GM12892 (cell line): ENCODE measurements at regions not wholly inside any gene's neighbourhood (a gene's known extent, or its start where the extent isn't known, plus 50 kb on each side); places are given as distances from the start of the nearest gene placed in this dataset.

Source experiments
- DNase-seq: peaks from one replicate; pipeline ENCODE4 v3.0.0; 2011; ENCODE audit not compliant: insufficient read length
- FAIRE-seq: peaks from 2 replicates; lab custom pipeline; 2011; peaks lifted over from hg19 to GRCh38; lab: Jason Lieb, UNC
- POLR2A ChIP-seq: IDR thresholded peaks from 2 replicates; pipeline ENCODE4 v1.6.1; 2011; ENCODE audit warnings: low read depth, low read length, control low read depth
- POLR2AphosphoS5 ChIP-seq: IDR thresholded peaks from 2 replicates; pipeline ENCODE4 v1.6.1; 2011; ENCODE audit warnings: low read depth, low read length, control low read depth
- TAF1 ChIP-seq: IDR thresholded peaks from 2 replicates; pipeline ENCODE4 v1.6.1; 2011; ENCODE audit warnings: low read depth, mild to moderate bottlenecking, control low read depth, low read length, borderline replicate concordance

DNA sequence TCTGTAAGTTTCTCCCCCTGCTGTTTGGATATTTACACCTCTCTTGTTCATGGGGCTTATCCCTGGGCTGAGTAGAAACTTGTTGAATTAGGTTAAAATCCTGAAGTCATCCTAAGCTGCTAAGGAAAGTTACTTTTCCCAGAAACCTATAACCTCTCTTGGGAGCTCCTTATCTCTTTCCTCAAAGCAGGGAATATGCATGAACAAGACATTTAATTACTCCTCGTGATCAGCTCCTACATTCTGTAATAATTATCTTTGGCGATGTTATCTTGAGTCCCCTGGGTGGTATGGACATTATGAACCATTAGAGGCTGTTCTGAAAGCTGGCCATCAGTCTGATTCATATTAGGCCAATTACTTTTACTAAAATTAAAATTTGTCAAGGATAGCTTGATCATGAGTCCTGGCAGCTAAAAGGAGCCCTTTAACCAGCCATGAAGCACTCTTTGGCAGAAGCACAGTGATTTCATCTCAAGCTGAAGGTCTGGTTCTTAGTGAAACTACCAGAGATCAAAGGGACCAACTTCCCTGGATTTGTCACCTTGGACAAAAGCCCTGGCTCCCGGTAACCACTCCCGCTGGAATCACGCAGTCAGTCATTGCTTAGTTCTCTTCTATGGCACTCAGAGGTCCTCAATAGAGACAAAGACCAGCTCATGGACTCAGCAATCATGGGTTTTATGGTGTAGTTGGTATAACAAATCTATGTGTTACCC is 811.8 kb downstream of the UQCRFS1 start:
- FAIRE-seq (no peak), DNase-seq (no peak)
- no peak for TF ChIP-seq POLR2A
- no peak for TF ChIP-seq POLR2AphosphoS5
- TF ChIP-seq TAF1: no peak

DNA sequence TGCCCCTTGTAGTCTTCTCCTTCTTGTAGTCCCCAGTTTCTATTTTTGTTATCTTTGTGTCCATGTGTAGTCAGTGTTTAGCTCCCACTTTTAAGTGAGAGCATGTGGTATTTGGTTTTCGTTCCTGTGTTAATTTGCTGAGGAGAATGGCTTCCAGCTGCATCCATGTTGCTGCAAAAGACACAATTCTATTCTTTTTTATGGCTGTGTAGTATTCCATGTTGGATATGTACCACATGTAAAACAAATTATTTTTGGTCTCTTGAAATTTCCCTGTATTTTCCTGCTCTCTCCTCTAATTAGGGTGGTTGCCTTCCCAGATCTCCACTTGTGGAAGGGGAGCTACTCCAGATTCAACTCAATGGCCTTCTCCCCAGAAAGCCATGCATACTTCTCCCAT is 813.8 kb downstream of the UQCRFS1 start:
- TF ChIP-seq TAF1: no peak
- no peak for TF ChIP-seq POLR2A
- TF ChIP-seq POLR2AphosphoS5: no peak
- DNase-seq: no peak
- FAIRE-seq: no peak

DNA sequence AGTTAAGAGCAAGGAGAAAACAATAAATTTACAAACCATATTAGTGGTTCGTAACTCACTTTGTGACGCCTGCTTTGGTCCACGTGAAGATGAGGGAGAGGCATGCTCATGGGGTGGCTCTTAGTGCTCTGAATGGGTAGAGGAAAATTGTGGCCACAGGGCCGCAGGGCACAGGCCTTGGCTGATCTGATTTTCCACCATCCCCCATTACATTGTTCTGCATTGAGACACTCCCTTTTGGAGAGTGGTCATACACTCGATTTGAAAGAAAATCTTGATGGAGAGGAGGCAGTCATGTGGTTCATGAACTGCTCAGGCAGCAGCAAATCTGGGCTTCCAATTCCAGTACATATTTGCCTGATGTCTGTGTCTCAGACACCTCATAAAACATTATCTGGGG is 815.2 kb downstream of the UQCRFS1 start:
- TF ChIP-seq TAF1 (no peak), POLR2A (no peak), POLR2AphosphoS5 (no peak)
- no peak for DNase-seq
- no peak for FAIRE-seq

DNA sequence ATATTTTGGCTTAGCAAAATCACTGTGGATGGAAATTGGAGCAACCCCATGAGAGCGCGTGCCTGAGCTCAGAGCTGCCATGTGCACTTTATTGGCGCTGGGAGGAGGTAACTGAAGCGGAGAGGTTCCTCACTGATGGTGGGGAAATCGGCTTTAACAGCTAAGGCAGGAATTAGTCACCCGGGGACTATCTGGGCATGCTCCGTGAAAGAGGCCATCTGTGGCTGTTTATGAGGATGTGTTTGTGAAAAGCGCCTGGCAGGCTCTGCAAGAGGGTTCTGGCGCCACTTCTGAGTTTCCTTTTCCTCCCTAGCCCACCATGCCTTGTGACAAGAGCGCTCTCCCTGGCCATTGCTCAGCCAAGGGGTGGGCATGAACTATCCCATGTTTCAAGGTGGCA is 815.6 kb downstream of the UQCRFS1 start:
- TF ChIP-seq POLR2A (no peak), TAF1 (no peak), POLR2AphosphoS5 (no peak)
- no peak for DNase-seq
- FAIRE-seq: no peak

DNA sequence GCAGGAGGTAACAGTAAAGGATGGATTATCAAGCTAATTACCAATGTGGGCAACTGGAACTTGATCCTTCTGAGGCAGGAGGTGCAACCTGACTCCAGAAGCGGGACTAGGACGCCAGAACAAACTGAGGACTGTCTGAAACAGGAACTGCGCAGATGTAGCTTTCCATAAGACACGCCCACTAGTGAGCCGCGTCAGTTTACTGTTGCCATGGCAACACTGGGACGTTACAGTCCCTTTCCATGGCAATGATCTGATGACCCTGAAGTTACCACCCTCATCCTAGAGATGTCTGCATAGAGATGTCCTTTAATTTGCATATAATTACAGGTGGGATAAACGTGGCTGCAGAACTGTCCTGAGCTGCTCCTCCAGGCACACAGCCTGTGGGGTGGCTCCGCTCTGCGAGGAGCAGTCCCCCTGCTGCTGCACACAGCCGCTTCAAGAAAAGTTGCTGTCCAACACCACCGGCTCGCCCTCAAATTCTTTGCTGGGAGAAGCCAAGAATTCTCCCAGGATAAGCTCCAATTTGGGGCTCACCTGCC is 816.6 kb downstream of the UQCRFS1 start:
- no peak for TF ChIP-seq POLR2AphosphoS5
- no peak for TF ChIP-seq POLR2A
- TF ChIP-seq TAF1: no peak
- DNase-seq: no peak
- FAIRE-seq: no peak

DNA sequence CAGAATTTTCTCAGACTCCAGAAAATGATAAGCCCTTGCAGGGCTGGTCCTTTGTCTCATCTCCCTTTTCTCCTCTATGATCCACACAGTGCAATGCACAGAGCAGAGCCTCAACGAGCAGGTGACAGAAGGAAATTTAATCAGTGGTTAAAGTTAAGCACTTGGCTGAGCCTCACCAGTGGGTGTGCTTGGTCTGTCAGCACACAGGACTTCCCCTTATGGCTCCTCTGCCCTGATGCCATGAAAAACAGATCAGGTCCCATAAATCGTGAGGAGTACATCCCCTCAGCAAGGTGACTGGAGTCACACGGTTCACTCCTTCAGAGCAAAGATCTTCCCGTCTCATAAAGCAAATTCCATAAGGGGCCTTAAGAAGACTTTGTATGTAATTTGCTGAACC is 818.2 kb downstream of the UQCRFS1 start:
- TF ChIP-seq POLR2AphosphoS5 (no peak), POLR2A (no peak), TAF1 (no peak)
- DNase-seq: no peak
- FAIRE-seq: no peak

DNA sequence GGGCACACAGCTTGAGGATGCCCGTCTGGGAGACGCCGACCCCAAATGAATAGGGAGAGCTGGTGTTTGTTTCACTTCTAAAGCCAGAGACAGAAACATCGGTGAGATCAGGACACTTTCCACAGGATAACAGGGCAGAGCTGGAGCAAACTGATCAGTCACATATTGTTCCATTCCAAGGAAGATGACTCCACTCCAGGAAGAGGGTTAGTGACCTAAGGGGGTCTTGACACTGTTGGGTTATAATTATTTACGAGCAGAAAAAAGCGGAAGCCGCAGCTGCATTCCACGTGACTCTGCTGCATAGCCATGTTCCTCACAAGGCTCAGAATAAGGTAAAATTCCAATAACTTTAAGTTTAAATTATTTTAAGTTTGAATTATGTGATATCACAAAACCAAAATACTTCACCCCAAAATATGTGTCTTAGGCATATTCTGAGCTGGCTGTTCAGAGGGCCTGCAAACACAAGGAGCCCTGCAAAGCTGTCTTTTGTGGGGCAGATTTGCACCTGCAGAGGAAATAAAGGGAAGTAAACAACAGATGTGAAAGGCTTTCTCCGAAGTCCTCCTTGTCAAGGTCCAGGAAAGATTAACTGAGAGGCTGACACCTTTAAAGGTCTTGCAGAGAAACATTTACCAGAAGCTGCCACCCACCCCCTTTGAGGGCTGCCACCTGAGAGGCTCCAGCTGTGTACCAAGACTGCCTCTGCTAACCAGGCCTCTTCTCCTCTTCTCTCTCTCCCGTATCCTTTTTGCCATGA is 819.2 kb downstream of the UQCRFS1 start:
- DNase-seq (no peak), FAIRE-seq (no peak)
- no peak for TF ChIP-seq POLR2AphosphoS5
- no peak for TF ChIP-seq TAF1
- TF ChIP-seq POLR2A: no peak

DNA sequence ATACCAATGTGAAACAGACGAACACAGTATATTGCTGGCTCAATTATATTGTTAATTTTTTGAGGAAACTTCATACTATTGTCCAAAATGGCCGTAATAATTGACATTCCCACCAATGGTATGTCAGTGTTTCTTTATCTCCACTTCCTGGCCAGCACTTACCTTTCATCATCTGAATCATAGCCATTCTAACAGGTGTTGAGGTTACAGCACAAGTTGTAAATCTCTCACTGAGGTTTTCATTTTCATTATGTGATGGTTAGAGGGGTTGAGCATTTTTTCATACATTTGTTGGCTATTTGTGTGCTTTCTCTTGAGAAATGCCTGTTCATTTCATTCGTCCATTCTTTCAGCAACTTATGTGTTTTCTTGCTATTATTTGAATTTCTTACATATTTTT is 824.0 kb downstream of the UQCRFS1 start:
- DNase-seq: no peak
- FAIRE-seq: no peak
- no peak for TF ChIP-seq POLR2AphosphoS5
- TF ChIP-seq POLR2A: no peak
- TF ChIP-seq TAF1: no peak

DNA sequence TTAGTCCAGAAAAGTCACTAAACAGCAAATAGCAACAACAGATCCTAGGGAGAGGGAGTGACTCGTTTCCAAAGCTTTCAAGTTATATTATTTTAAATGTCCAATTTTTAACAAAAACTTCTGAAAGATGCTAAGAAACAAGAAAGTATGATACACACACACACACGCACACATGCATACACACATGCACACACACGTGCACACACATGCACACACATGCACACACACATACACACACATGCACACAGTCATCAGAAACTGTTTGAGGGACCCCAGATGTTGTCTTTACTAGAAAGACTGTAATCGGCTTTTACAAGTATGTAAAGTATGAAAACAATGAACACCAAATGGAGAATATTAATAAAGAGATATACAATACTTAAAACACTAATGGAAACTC is 825.4 kb downstream of the UQCRFS1 start:
- FAIRE-seq: no peak
- TF ChIP-seq TAF1 (no peak), POLR2AphosphoS5 (no peak), POLR2A (no peak)
- DNase-seq: no peak

DNA sequence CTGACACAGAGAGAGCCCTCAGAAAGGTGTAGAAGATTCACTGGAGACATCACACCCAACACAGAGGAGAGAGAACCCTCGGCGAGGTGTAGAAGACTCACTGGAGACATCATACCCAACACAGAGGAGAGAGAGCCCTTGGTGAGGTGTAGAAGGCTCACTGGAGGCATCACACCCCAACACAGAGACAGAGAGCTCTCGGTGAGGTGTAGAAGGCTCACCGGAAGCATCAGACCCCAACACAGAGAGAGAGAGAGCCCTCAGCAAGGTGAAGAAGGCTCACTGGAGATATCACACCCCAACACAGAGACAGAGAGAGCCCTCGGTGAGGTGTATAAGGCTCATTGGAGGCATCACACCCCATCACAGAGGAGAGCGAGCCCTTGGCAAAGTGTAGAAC is 826.5 kb downstream of the UQCRFS1 start:
- DNase-seq (no peak), FAIRE-seq (no peak)
- TF ChIP-seq TAF1 (no peak), POLR2AphosphoS5 (no peak), POLR2A (no peak)

DNA sequence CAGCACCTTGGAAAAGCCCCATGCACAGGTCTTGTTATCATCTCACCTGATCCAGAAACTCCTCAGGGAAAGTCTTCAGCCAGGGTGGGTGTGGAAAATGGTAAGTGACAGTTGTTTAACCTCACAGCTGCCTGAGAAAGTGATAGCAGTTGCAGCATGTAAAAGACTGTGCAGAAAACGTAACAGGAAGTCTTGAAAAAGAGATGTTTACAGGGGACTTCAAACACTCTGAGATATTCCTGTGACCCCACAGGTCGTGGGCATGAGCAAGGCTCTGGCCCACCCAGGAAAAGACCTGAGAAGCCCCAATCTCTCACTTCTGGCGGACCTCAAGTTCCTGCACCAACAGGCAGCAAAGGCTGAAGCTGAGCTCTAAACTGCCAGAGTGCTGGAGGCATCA is 826.9 kb downstream of the UQCRFS1 start:
- DNase-seq (no peak), FAIRE-seq (no peak)
- no peak for TF ChIP-seq POLR2A
- TF ChIP-seq TAF1: no peak
- TF ChIP-seq POLR2AphosphoS5: no peak

DNA sequence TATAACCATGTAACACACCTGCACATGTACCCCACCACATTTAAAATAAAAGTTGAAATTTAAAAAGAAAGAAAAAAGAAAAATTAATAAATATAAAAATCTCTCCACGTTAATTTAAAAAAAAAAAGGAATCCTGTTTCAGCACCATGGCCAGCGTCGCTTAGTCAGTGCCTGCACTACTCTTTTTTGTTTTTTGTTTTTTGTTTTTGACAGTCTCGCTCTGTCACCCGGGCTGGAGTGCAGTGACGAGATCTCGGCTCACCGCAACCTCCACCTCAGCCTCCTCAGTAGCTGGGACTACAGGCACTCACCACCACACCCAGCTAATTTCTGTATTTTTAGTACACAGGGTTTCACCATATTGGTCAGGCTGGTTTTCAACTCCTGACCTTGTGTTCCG is 835.9 kb downstream of the UQCRFS1 start:
- TF ChIP-seq TAF1: no peak
- TF ChIP-seq POLR2A: no peak
- no peak for TF ChIP-seq POLR2AphosphoS5
- no peak for DNase-seq
- FAIRE-seq: no peak
